HEK293T (cell line): ENCODE measurements at regions not wholly inside any gene's neighbourhood (a gene's known extent, or its start where the extent isn't known, plus 50 kb on each side); places are given as distances from the start of the nearest gene placed in this dataset.

Experiments
- CTCF ChIA-PET: fragments of 350-600 bp; formaldehyde crosslinking; extraction: SDS; loops from one replicate; lab custom pipeline; 2021; ENCODE audit warnings: antibody characterized with exemption, inconsistent platforms; lab: Yijun Ruan, JAX
- POLR2A ChIA-PET: fragments of 350-600 bp; formaldehyde crosslinking; extraction: SDS; loops from one replicate; lab custom pipeline; 2020; ENCODE audit warnings: antibody characterized with exemption, inconsistent platforms; lab: Yijun Ruan, JAX
- DNase-seq: peaks from one replicate; pipeline ENCODE4 v3.0.0; 2012; ENCODE audit warnings: mixed read lengths; ENCODE audit errors: extremely low spot score
- ARNT ChIP-seq: fragments of 450-650 bp; IDR thresholded peaks from 2 replicates; pipeline ENCODE4 v1.6.1; 2017; ENCODE audit warnings: mild to moderate bottlenecking
- BHLHE40 ChIP-seq: fragments of 450-650 bp; IDR thresholded peaks from 2 replicates; pipeline ENCODE4 v1.6.1; 2016; ENCODE audit warnings: mild to moderate bottlenecking, moderate library complexity, borderline replicate concordance
- CTBP1 ChIP-seq: fragments of 450-650 bp; IDR thresholded peaks from 2 replicates; pipeline ENCODE4 v1.6.1; 2016; ENCODE audit warnings: borderline replicate concordance
- ELF4 ChIP-seq: fragments of 450-650 bp; IDR thresholded peaks from 2 replicates; pipeline ENCODE4 v1.6.1; 2017; ENCODE audit warnings: antibody characterized with exemption
- FOXA1 ChIP-seq: fragments of 450-650 bp; IDR thresholded peaks from 2 replicates; pipeline ENCODE4 v1.6.1; 2016; ENCODE audit warnings: mild to moderate bottlenecking
- FOXK2 ChIP-seq: fragments of 450-650 bp; IDR thresholded peaks from 2 replicates; pipeline ENCODE4 v1.6.1; 2016; ENCODE audit warnings: mild to moderate bottlenecking
- FOXM1 ChIP-seq: fragments of 450-650 bp; IDR thresholded peaks from 2 replicates; pipeline ENCODE4 v1.6.1; 2017; ENCODE audit warnings: mild to moderate bottlenecking, borderline replicate concordance
- HDGF ChIP-seq: fragments of 450-650 bp; IDR thresholded peaks from 2 replicates; pipeline ENCODE4 v1.6.1; 2017; ENCODE audit warnings: antibody characterized with exemption, borderline replicate concordance
- L3MBTL2 ChIP-seq: fragments of 450-650 bp; conservative IDR thresholded peaks from 2 replicates; pipeline ENCODE4 v1.6.1; 2016; ENCODE audit warnings: mild to moderate bottlenecking
- LEF1 ChIP-seq: fragments of 450-650 bp; IDR thresholded peaks from 2 replicates; pipeline ENCODE4 v1.6.1; 2017; ENCODE audit warnings: mild to moderate bottlenecking, borderline replicate concordance
- NFRKB ChIP-seq: fragments of 450-650 bp; IDR thresholded peaks from 2 replicates; pipeline ENCODE4 v1.6.1; 2016; ENCODE audit warnings: mild to moderate bottlenecking, moderate library complexity
- PKNOX1 ChIP-seq: fragments of 450-650 bp; IDR thresholded peaks from 2 replicates; pipeline ENCODE4 v1.6.1; 2016
- SP1 ChIP-seq: fragments of 450-650 bp; IDR thresholded peaks from 2 replicates; pipeline ENCODE4 v1.6.1; 2017
- SUZ12 ChIP-seq: fragments of 450-650 bp; IDR thresholded peaks from 2 replicates; pipeline ENCODE4 v1.6.1; 2016; ENCODE audit warnings: mild to moderate bottlenecking
- TARDBP ChIP-seq: fragments of 450-650 bp; IDR thresholded peaks from 2 replicates; pipeline ENCODE4 v1.6.1; 2016
- ZNF384 ChIP-seq: fragments of 450-650 bp; IDR thresholded peaks from 2 replicates; pipeline ENCODE4 v1.6.1; 2016

GRCh38 chr16:86922311-86922710 is 344.0 kb downstream of the FOXL1 start:
- ChIA-PET POLR2A (no interaction called here), CTCF (no interaction called here)
- TF ChIP-seq FOXA1 (no peak), SUZ12 (no peak), TARDBP (no peak), NFRKB (no peak), ZNF384 (no peak), ELF4 (no peak), FOXM1 (no peak), BHLHE40 (no peak), PKNOX1 (no peak), HDGF (no peak), L3MBTL2 (no peak), SP1 (no peak), FOXK2 (no peak), LEF1 (no peak), ARNT (no peak), CTBP1 (no peak)
- DNase-seq, result no peak

- ChIA-PET POLR2A (no interaction called here), CTCF (no interaction called here)
- no peak for TF ChIP-seq PKNOX1
- no peak for TF ChIP-seq ELF4
- no peak for TF ChIP-seq SP1
- no peak for TF ChIP-seq FOXA1
- TF ChIP-seq CTBP1, result no peak
- no peak for TF ChIP-seq SUZ12
- no peak for DNase-seq
Observed at GRCh38 chr16:86923656-86924055, 345.3 kb downstream of the FOXL1 start.

GRCh38 chr16:86924537-86924936 is 346.2 kb downstream of the FOXL1 start:
- no peak for DNase-seq
- TF ChIP-seq FOXK2 (no peak), HDGF (no peak), CTBP1 (no peak)
- CTCF ChIA-PET, result no interaction called here
- POLR2A ChIA-PET, result no interaction called here

GRCh38 chr16:86925067-86925791 is 346.9 kb downstream of the FOXL1 start:
- DNase-seq, result peak; percentile 52
- CTCF ChIA-PET, result no interaction called here
- POLR2A ChIA-PET, result no interaction called here
- TF ChIP-seq PKNOX1 (peak; percentile 95), FOXA1 (no peak)

GRCh38 chr16:86926181-86927094 is 348.1 kb downstream of the FOXL1 start:
- ChIA-PET CTCF (no interaction called here), POLR2A (no interaction called here)
- no peak for TF ChIP-seq HDGF
- TF ChIP-seq FOXA1, result no peak
- no peak for TF ChIP-seq CTBP1
- DNase-seq, result no peak

- POLR2A ChIA-PET, result no interaction called here
- DNase-seq, result no peak
- CTCF ChIA-PET, result no interaction called here
- TF ChIP-seq BHLHE40 (no peak), FOXM1 (no peak), ARNT (no peak), SP1 (no peak), ZNF384 (no peak), TARDBP (no peak), PKNOX1 (no peak), SUZ12 (no peak), LEF1 (no peak)
Observed at GRCh38 chr16:86927699-86928098, 349.4 kb downstream of the FOXL1 start.
